HepG2 (cell line): ENCODE measurements at regions not wholly inside any gene's neighbourhood (a gene's known extent, or its start where the extent isn't known, plus 50 kb on each side); places are given as distances from the start of the nearest gene placed in this dataset.

Source experiments
- ARID2 ChIP-seq: sonication (generic); formaldehyde crosslinking; IDR thresholded peaks from 2 replicates; pipeline ENCODE4 v1.8.1; 2022; ENCODE audit warnings: mild to moderate bottlenecking, missing genetic modification reagents, borderline replicate concordance
- FIP1L1 ChIP-seq: fragments of 200-400 bp; formaldehyde crosslinking; IDR thresholded peaks from 2 replicates; pipeline ENCODE4 v1.6.1; 2018; ENCODE audit warnings: low read depth, mild to moderate bottlenecking, low read length, moderate library complexity, borderline replicate concordance; ENCODE audit not compliant: insufficient read depth
- KDM1A ChIP-seq: IDR thresholded peaks from 2 replicates; pipeline ENCODE4 v1.6.1; 2016; ENCODE audit warnings: missing compliant biosample characterization
- KLF12 ChIP-seq: sonication (generic); formaldehyde crosslinking; IDR thresholded peaks from 2 replicates; pipeline ENCODE4 v1.4.0; 2020; ENCODE audit warnings: missing genetic modification reagents, borderline replicate concordance
- KLF9 ChIP-seq: IDR thresholded peaks from 2 replicates; pipeline ENCODE4 v1.6.1; 2016; ENCODE audit warnings: low read depth
- MAFF ChIP-seq: IDR thresholded peaks from 2 replicates; pipeline ENCODE4 v1.6.1; 2011; ENCODE audit warnings: low read depth, low read length, improper control_type of control experiment
- MED1 ChIP-seq: sonication (generic); formaldehyde crosslinking; IDR thresholded peaks from 2 replicates; pipeline ENCODE4 v1.4.0; 2020; ENCODE audit warnings: missing genetic modification reagents
- MEIS1 ChIP-seq: sonication (generic); formaldehyde crosslinking; IDR thresholded peaks from 2 replicates; pipeline ENCODE4 v1.9.0; 2021; ENCODE audit warnings: mild to moderate bottlenecking, missing genetic modification reagents, moderate library complexity, borderline replicate concordance
- PITX1 ChIP-seq: sonication (generic); formaldehyde crosslinking; IDR thresholded peaks from 2 replicates; pipeline ENCODE4 v1.5.1; 2020; ENCODE audit warnings: mild to moderate bottlenecking, missing genetic modification reagents
- PLRG1 ChIP-seq: fragments of 450-650 bp; conservative IDR thresholded peaks from 2 replicates; pipeline ENCODE4 v1.6.1; 2016
- RCOR2 ChIP-seq: IDR thresholded peaks from 2 replicates; pipeline ENCODE4 v1.6.1; 2016; ENCODE audit warnings: missing biosample characterization, missing genetic modification reagents
- SMAD1 ChIP-seq: sonication (generic); formaldehyde crosslinking; IDR thresholded peaks from 2 replicates; pipeline ENCODE4 v1.4.0; 2020; ENCODE audit warnings: missing genetic modification reagents, low read depth, mild to moderate bottlenecking, borderline replicate concordance
- XRCC5 ChIP-seq: fragments of 200-400 bp; formaldehyde crosslinking; optimal IDR thresholded peaks from 2 replicates; pipeline ENCODE3; 2017; ENCODE audit warnings: mild to moderate bottlenecking, low read length
- ZNF263 ChIP-seq: sonication (generic); formaldehyde crosslinking; IDR thresholded peaks from 2 replicates; pipeline ENCODE4 v1.4.0; 2020; ENCODE audit warnings: missing genetic modification reagents
- ZNF331 ChIP-seq: sonication (generic); formaldehyde crosslinking; IDR thresholded peaks from 2 replicates; pipeline ENCODE4 v1.4.0; 2020; ENCODE audit warnings: missing genetic modification reagents
- ZNF790 ChIP-seq: sonication (generic); formaldehyde crosslinking; IDR thresholded peaks from 2 replicates; pipeline ENCODE4 v1.8.0; 2022; ENCODE audit warnings: missing genetic modification reagents, mild to moderate bottlenecking, borderline replicate concordance
- ZSCAN30 ChIP-seq: sonication (generic); formaldehyde crosslinking; IDR thresholded peaks from 2 replicates; pipeline ENCODE4 v1.5.0; 2020; ENCODE audit warnings: mild to moderate bottlenecking, missing genetic modification reagents
- TF ChIP-seq, protein P1 (sequence below): sonication (generic); formaldehyde crosslinking; IDR thresholded peaks from 2 replicates; pipeline ENCODE4 v1.4.0; 2020; ENCODE audit warnings: missing genetic modification reagents
- TF ChIP-seq, protein P2 (sequence below): sonication (generic); formaldehyde crosslinking; IDR thresholded peaks from 2 replicates; pipeline ENCODE4 v1.4.0; 2020; ENCODE audit warnings: mild to moderate bottlenecking, missing genetic modification reagents
- TF ChIP-seq, protein P3 (sequence below): sonication (generic); formaldehyde crosslinking; IDR thresholded peaks from 2 replicates; pipeline ENCODE4 v1.5.0; 2020; ENCODE audit warnings: mild to moderate bottlenecking, missing genetic modification reagents, moderate library complexity
- TF ChIP-seq, protein P4 (sequence below): sonication (generic); formaldehyde crosslinking; IDR thresholded peaks from 2 replicates; pipeline ENCODE4 v1.8.1; 2023; ENCODE audit warnings: mild to moderate bottlenecking, missing genetic modification reagents
- TF ChIP-seq, protein P5 (sequence below): IDR thresholded peaks from 2 replicates; pipeline ENCODE4 v1.6.1; 2016; ENCODE audit warnings: missing biosample characterization, missing genetic modification reagents, low read depth
- TF ChIP-seq, protein P6 (sequence below): sonication (generic); formaldehyde crosslinking; IDR thresholded peaks from 2 replicates; pipeline ENCODE4 v1.4.0; 2020; ENCODE audit warnings: mild to moderate bottlenecking, missing genetic modification reagents

DNA sequence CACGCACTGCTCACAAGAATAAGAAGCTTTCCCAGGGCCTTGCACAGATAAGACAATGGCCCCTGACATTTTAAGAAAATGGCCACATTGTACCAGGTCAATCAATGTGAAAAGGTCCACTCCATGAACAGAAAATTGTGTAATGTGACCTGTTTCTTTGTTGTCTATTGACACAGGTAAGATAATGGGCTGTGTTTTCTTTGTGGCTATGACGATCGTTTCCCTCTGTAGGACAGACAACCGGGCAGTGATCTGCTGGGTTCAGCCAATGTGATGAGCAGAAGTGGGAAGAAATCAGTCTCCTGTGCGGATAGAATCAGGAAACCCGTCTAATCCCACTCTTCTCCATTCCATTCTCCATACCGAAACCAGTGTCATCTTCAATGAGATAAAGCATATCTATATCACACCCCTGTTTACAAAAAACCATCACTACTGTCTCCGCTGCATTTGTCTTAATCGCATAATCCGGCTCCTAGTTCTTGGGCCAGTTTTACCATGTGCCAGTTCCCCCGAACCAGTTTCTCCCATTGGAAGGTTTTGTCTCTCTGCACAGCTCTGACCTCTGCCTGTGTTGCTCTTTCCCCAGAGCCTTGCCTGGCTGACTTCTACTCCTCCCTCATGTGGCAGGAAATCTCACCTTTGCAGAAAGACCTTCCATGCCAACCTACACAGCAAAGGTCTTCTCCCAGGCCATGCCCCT, 66.9 kb upstream of the ATF7IP2 start (continued):
- TF ChIP-seq ARID2 (0 out of 2 replicates have a peak, but pooled peaks have one; percentile 52), PLRG1 (no peak), ZNF263 (0 out of 2 replicates have a peak, but pooled peaks have one; percentile 42), SMAD1 (CRISPR knock-in tag) (no peak), ZNF331 (peak; percentile 97), RCOR2 (CRISPR knock-in tag) (peak; percentile 95), PITX1 (peak; percentile 58; the same call in 1 of the 2 replicates), XRCC5 (peak; percentile 15), MEIS1 (CRISPR knock-in tag) (no peak; the same call in 1 of the 2 replicates), ZSCAN30 (no peak), KLF9 (CRISPR knock-in tag) (0 out of 2 replicates have a peak, but pooled peaks have one; percentile 32), MED1 (CRISPR knock-in tag) (peak; percentile 92), KLF12 (no peak), MAFF (no peak), ZNF790 (CRISPR knock-in tag) (no peak), FIP1L1 (no peak), KDM1A (CRISPR knock-in tag) (peak; percentile 88; the same call in 1 of the 2 replicates)
- TF ChIP-seq, protein P1, sequence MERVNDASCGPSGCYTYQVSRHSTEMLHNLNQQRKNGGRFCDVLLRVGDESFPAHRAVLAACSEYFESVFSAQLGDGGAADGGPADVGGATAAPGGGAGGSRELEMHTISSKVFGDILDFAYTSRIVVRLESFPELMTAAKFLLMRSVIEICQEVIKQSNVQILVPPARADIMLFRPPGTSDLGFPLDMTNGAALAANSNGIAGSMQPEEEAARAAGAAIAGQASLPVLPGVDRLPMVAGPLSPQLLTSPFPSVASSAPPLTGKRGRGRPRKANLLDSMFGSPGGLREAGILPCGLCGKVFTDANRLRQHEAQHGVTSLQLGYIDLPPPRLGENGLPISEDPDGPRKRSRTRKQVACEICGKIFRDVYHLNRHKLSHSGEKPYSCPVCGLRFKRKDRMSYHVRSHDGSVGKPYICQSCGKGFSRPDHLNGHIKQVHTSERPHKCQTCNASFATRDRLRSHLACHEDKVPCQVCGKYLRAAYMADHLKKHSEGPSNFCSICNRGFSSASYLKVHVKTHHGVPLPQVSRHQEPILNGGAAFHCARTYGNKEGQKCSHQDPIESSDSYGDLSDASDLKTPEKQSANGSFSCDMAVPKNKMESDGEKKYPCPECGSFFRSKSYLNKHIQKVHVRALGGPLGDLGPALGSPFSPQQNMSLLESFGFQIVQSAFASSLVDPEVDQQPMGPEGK (CRISPR knock-in tag): peak; percentile 40; the same call in 1 of the 2 replicates
- TF ChIP-seq, protein P2, sequence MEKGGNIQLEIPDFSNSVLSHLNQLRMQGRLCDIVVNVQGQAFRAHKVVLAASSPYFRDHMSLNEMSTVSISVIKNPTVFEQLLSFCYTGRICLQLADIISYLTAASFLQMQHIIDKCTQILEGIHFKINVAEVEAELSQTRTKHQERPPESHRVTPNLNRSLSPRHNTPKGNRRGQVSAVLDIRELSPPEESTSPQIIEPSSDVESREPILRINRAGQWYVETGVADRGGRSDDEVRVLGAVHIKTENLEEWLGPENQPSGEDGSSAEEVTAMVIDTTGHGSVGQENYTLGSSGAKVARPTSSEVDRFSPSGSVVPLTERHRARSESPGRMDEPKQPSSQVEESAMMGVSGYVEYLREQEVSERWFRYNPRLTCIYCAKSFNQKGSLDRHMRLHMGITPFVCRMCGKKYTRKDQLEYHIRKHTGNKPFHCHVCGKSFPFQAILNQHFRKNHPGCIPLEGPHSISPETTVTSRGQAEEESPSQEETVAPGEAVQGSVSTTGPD (CRISPR knock-in tag): 0 out of 2 replicates have a peak, but pooled peaks have one; percentile 68
- TF ChIP-seq, protein P3, sequence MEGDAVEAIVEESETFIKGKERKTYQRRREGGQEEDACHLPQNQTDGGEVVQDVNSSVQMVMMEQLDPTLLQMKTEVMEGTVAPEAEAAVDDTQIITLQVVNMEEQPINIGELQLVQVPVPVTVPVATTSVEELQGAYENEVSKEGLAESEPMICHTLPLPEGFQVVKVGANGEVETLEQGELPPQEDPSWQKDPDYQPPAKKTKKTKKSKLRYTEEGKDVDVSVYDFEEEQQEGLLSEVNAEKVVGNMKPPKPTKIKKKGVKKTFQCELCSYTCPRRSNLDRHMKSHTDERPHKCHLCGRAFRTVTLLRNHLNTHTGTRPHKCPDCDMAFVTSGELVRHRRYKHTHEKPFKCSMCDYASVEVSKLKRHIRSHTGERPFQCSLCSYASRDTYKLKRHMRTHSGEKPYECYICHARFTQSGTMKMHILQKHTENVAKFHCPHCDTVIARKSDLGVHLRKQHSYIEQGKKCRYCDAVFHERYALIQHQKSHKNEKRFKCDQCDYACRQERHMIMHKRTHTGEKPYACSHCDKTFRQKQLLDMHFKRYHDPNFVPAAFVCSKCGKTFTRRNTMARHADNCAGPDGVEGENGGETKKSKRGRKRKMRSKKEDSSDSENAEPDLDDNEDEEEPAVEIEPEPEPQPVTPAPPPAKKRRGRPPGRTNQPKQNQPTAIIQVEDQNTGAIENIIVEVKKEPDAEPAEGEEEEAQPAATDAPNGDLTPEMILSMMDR (CRISPR knock-in tag): peak; percentile 13; the same call in 1 of the 2 replicates
- TF ChIP-seq, protein P4, sequence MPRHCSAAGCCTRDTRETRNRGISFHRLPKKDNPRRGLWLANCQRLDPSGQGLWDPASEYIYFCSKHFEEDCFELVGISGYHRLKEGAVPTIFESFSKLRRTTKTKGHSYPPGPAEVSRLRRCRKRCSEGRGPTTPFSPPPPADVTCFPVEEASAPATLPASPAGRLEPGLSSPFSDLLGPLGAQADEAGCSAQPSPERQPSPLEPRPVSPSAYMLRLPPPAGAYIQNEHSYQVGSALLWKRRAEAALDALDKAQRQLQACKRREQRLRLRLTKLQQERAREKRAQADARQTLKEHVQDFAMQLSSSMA (CRISPR knock-in tag): no peak
- TF ChIP-seq, protein P5, sequence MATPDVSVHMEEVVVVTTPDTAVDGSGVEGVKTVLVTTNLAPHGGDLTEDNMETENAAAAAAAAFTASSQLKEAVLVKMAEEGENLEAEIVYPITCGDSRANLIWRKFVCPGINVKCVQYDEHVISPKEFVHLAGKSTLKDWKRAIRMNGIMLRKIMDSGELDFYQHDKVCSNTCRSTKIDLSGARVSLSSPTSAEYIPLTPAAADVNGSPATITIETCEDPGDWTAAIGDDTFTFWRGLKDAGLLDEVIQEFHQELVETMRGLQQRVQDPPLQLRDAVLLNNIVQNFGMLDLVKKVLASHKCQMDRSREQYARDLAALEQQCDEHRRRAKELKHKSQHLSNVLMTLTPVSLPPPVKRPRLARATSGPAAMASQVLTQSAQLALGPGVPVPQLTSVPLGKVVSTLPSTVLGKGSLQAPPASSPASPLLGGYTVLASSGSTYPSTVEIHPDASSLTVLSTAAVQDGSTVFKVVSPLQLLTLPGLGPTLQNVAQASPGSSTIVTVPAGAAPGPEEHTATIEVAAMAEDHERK (CRISPR knock-in tag): no peak; the same call in 1 of the 2 replicates
- TF ChIP-seq, protein P6, sequence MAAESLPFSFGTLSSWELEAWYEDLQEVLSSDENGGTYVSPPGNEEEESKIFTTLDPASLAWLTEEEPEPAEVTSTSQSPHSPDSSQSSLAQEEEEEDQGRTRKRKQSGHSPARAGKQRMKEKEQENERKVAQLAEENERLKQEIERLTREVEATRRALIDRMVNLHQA (CRISPR knock-in tag): no peak
